ENCODE measurements at regions not wholly inside any gene's neighbourhood (a gene's known extent, or its start where the extent isn't known, plus 50 kb on each side); places are given as distances from the start of the nearest gene placed in this dataset.

DNA sequence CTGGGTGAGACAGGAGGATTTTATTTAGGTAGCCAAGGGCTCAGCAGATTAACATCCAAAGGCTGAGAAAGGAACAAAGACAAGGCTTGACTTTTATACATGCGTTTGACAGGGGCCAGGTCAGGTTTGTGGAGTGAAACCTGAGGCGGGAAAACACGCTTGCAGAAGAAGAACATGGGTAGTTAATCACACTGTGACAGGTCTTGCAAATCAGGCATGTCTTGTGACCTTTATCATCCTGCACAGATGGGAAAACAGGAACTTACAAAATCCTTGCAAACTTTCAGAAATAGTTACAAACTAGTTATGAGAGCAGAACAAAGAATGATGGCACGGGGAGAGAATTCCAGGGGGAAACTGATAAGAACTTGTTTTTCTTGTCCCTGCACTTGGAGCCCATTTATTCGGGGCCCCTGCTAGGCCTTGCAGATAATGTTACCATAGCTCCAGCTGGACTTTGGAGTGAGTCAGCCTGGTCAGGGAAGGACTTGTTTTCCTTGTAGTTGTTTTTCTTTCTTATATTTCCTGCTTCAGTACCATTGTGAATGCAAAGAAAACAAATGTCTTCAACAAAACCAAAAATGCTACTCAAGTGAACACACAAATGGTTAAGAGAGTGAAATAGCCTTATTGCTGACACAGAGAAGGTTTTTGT, 965.9 kb upstream of the ROBO1 start (continued):
- TF ChIP-seq, protein P1, sequence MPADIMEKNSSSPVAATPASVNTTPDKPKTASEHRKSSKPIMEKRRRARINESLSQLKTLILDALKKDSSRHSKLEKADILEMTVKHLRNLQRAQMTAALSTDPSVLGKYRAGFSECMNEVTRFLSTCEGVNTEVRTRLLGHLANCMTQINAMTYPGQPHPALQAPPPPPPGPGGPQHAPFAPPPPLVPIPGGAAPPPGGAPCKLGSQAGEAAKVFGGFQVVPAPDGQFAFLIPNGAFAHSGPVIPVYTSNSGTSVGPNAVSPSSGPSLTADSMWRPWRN (IDR thresholded peaks at IDR 0.05; ENCODE audit: low read depth), result 0 out of 2 replicates have a peak, but pooled peaks have one; percentile 18
- TF ChIP-seq NFIC (IDR thresholded peaks at IDR 0.05), result peak; percentile 36
- TF ChIP-seq MECOM (CRISPR knock-in tag; IDR thresholded peaks at IDR 0.05), result peak; percentile 62; the same call in 1 of the 2 replicates
- no peak for TF ChIP-seq CEBPG (CRISPR knock-in tag; IDR thresholded peaks at IDR 0.05)
- TF ChIP-seq CEBPG (tag; conservative IDR thresholded peaks at IDR 0.05 in 1 of 2, IDR thresholded peaks at IDR 0.05 in 1 of 2), result peak in 1 of 2 experiments; percentile 56; a peak in 2 of 4 replicates
- peak; percentile 49; the same call in 1 of the 2 replicates for TF ChIP-seq KLF16 (IDR thresholded peaks at IDR 0.05)
- TF ChIP-seq, protein P2, sequence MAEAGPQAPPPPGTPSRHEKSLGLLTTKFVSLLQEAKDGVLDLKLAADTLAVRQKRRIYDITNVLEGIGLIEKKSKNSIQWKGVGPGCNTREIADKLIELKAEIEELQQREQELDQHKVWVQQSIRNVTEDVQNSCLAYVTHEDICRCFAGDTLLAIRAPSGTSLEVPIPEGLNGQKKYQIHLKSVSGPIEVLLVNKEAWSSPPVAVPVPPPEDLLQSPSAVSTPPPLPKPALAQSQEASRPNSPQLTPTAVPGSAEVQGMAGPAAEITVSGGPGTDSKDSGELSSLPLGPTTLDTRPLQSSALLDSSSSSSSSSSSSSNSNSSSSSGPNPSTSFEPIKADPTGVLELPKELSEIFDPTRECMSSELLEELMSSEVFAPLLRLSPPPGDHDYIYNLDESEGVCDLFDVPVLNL (CRISPR knock-in tag; IDR thresholded peaks at IDR 0.05; ENCODE audit: low read depth), result peak; percentile 46; the same call in 1 of the 2 replicates
- 0 out of 2 replicates have a peak, but pooled peaks have one; percentile 29 for TF ChIP-seq ATF7 (IDR thresholded peaks at IDR 0.05)
- TF ChIP-seq DMBX1 (CRISPR knock-in tag; IDR thresholded peaks at IDR 0.05; ENCODE audit: borderline replicate concordance), result 0 out of 2 replicates have a peak, but pooled peaks have one; percentile 59
- TF ChIP-seq PHB2 (IDR thresholded peaks at IDR 0.05; ENCODE audit: low read depth), result 0 out of 2 replicates have a peak, but pooled peaks have one; percentile 19
- peak; percentile 79 for TF ChIP-seq SMARCA4 (IDR thresholded peaks at IDR 0.05)
- peak; percentile 51; the same call in 1 of the 2 replicates for TF ChIP-seq NBN (IDR thresholded peaks at IDR 0.05; ENCODE audit: low read depth)
- TF ChIP-seq, protein P3, sequence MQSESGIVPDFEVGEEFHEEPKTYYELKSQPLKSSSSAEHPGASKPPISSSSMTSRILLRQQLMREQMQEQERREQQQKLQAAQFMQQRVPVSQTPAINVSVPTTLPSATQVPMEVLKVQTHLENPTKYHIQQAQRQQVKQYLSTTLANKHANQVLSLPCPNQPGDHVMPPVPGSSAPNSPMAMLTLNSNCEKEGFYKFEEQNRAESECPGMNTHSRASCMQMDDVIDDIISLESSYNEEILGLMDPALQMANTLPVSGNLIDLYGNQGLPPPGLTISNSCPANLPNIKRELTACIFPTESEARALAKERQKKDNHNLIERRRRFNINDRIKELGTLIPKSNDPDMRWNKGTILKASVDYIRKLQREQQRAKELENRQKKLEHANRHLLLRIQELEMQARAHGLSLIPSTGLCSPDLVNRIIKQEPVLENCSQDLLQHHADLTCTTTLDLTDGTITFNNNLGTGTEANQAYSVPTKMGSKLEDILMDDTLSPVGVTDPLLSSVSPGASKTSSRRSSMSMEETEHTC (IDR thresholded peaks at IDR 0.05), result peak; percentile 90
- TF ChIP-seq MBD2 (IDR thresholded peaks at IDR 0.05; ENCODE audit: borderline replicate concordance, low read depth), result 0 out of 2 replicates have a peak, but pooled peaks have one; percentile 22
- TF ChIP-seq RB1 (IDR thresholded peaks at IDR 0.05; ENCODE audit: low read depth), result peak; percentile 28; the same call in 1 of the 2 replicates
- TF ChIP-seq TAF15 (IDR thresholded peaks at IDR 0.05; ENCODE audit: low read depth, low read length), result no peak
- peak; percentile 60 for TF ChIP-seq GATA2 (CRISPR knock-in tag; IDR thresholded peaks at IDR 0.05)
- TF ChIP-seq KDM1A (IDR thresholded peaks at IDR 0.05), result peak; percentile 87 to 90
- TF ChIP-seq FOXM1 (IDR thresholded peaks at IDR 0.05; ENCODE audit: low read depth), result peak; percentile 62; the same call in 1 of the 2 replicates
- no peak for TF ChIP-seq FOXM1 (CRISPR knock-in tag; IDR thresholded peaks at IDR 0.05; ENCODE audit: low read depth)
- TF ChIP-seq BRD9 (IDR thresholded peaks at IDR 0.05; ENCODE audit: low read depth, partially characterized antibody), result no peak
- TF ChIP-seq, protein P4, sequence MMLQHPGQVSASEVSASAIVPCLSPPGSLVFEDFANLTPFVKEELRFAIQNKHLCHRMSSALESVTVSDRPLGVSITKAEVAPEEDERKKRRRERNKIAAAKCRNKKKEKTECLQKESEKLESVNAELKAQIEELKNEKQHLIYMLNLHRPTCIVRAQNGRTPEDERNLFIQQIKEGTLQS (IDR thresholded peaks at IDR 0.05), result peak; percentile 54; the same call in 1 of the 2 replicates
- TF ChIP-seq, protein P4 (CRISPR knock-in tag; conservative IDR thresholded peaks at IDR 0.05), result no peak
- TF ChIP-seq CCNT2 (IDR thresholded peaks at IDR 0.05; ENCODE audit: borderline replicate concordance, extremely low read depth, insufficient read length, low read depth, low read length), result peak; percentile 26
- peak; percentile 79 for TF ChIP-seq DPF2 (IDR thresholded peaks at IDR 0.05)
- 0 out of 4 replicates have a peak, but pooled peaks of 1 of the 2 experiments have one; percentile 30 for TF ChIP-seq TBL1XR1 (IDR thresholded peaks at IDR 0.05; ENCODE audit: low read length in 2 of 2)
- 0 out of 2 replicates have a peak, but pooled peaks have one; percentile 34 for TF ChIP-seq TEAD2 (tag; IDR thresholded peaks at IDR 0.05)
- TF ChIP-seq EP300 (IDR thresholded peaks at IDR 0.05; ENCODE audit: low read length), result peak; percentile 83

Measured in K562 (cell line).